H1 (cell line): ENCODE measurements at regions not wholly inside any gene's neighbourhood (a gene's known extent, or its start where the extent isn't known, plus 50 kb on each side); places are given as distances from the start of the nearest gene placed in this dataset.

Experiments used
- CTCF ChIA-PET: fragments of 300-600 bp; sonication (Branson Sonifier 250); formaldehyde crosslinking; loops from one replicate; lab custom pipeline; 2021; ENCODE audit not compliant: partially characterized antibody; lab: Charles Lee
- POLR2A ChIA-PET: fragments of 300-600 bp; sonication (Branson Sonifier 250); formaldehyde crosslinking; loops from one replicate; lab custom pipeline; 2021; ENCODE audit warnings: inconsistent platforms; ENCODE audit not compliant: partially characterized antibody; lab: Charles Lee
- DNase-seq, 2 experiments: peaks; one replicate each; pipeline versions ENCODE4 v3.0.0 to v3.0.0-alpha.2; 2010 to 2022; ENCODE audit warnings: low spot score in 2 of 2, low read depth in 1 of 2, mixed read lengths in 1 of 2
- FAIRE-seq: peaks from 2 replicates; lab custom pipeline; 2011; peaks lifted over from hg19 to GRCh38; lab: Jason Lieb, UNC
- H2AFZ ChIP-seq: 2 replicates; pipeline ENCODE4 v1.8.1; 2012; ENCODE audit warnings: low read length, inconsistent platforms
- H2AK5ac ChIP-seq: 2 replicates; pipeline ENCODE4 v1.6.1; 2013; ENCODE audit warnings: low read depth, low read length
- H2BK120ac ChIP-seq: replicated peaks from 2 replicates; pipeline ENCODE3; 2013; ENCODE audit warnings: low read depth, low read length, inconsistent platforms
- H2BK12ac ChIP-seq: 2 replicates; pipeline ENCODE4 v1.6.1; 2013; ENCODE audit warnings: low read depth, low read length
- H2BK15ac ChIP-seq: 2 replicates; pipeline ENCODE4 v1.6.1; 2013; ENCODE audit warnings: low read length
- H2BK20ac ChIP-seq: 2 replicates; pipeline ENCODE4 v1.6.1; 2013; ENCODE audit warnings: low read length
- H2BK5ac ChIP-seq: 2 replicates; pipeline ENCODE4 v1.6.1; 2013; ENCODE audit warnings: low read depth, low read length
- H3K14ac ChIP-seq: 2 replicates; pipeline ENCODE4 v1.6.1; 2013; ENCODE audit warnings: inconsistent platforms; ENCODE audit not compliant: insufficient read length
- H3K18ac ChIP-seq: 2 replicates; pipeline ENCODE4 v1.6.1; 2013; ENCODE audit warnings: low read length; ENCODE audit errors: extremely low read depth
- H3K23ac ChIP-seq: 2 replicates; pipeline ENCODE4 v1.6.1; 2013; ENCODE audit warnings: inconsistent platforms; ENCODE audit not compliant: insufficient read length
- H3K23me2 ChIP-seq: 2 replicates; pipeline ENCODE4 v1.6.1; 2013; ENCODE audit warnings: low read depth, low read length
- H3K27ac ChIP-seq: 2 replicates; pipeline ENCODE4 v1.6.1; 2011; ENCODE audit warnings: low read depth, low read length, inconsistent platforms
- H3K27me3 ChIP-seq, 4 experiments: replicated peaks in 1 of 4; 1 replicate in 1 of 4; 2 replicates in 3 of 4; pipeline versions ENCODE4 v1.6.1 to v1.8.1; 2011 to 2013; ENCODE audit warnings: low read length in 3 of 4, mild to moderate bottlenecking in 3 of 4, inconsistent platforms in 2 of 4, mixed read lengths in 2 of 4, moderate library complexity in 1 of 4; ENCODE audit not compliant: control insufficient read depth in 3 of 4, insufficient read depth in 3 of 4; ENCODE audit errors: extremely low read depth in 1 of 4
- H3K36me3 ChIP-seq, 4 experiments: 2 replicates each; pipeline versions ENCODE4 v1.6.1 to v1.8.1; 2011 to 2013; ENCODE audit warnings: mild to moderate bottlenecking in 4 of 4, low read length in 3 of 4, moderate library complexity in 2 of 4, control low read depth in 1 of 4, inconsistent platforms in 1 of 4; ENCODE audit not compliant: insufficient read depth in 4 of 4, control insufficient read depth in 2 of 4
- H3K4ac ChIP-seq: replicated peaks from 2 replicates; pipeline ENCODE3; 2013; ENCODE audit warnings: low read length, low read depth, mixed read lengths, inconsistent platforms; ENCODE audit not compliant: insufficient read length
- H3K4me1 ChIP-seq, 4 experiments: replicated peaks in 1 of 4; 1 replicate in 1 of 4; 2 replicates in 3 of 4; pipeline versions ENCODE4 v1.6.1 to v1.8.1; 2011 to 2013; ENCODE audit warnings: low read length in 3 of 4, inconsistent platforms in 2 of 4, mixed read lengths in 1 of 4; ENCODE audit not compliant: insufficient read depth in 4 of 4, control insufficient read depth in 3 of 4
- H3K4me2 ChIP-seq, 2 experiments: 2 replicates each; pipeline versions ENCODE4 v1.6.1 to v1.8.1; 2011 to 2013; ENCODE audit warnings: low read depth in 2 of 2, low read length in 2 of 2, control low read depth in 1 of 2, inconsistent platforms in 1 of 2, mild to moderate bottlenecking in 1 of 2; ENCODE audit not compliant: insufficient read depth in 1 of 2
- H3K4me3 ChIP-seq, 4 experiments: fragments of 200-600, 300-600 bp in 1 of 4; sonication (generic), shearing (Covaris generic), sonication (Bioruptor Twin) in 1 of 4; 2 replicates each; pipeline versions ENCODE4 v1.5.1 to v1.8.1; 2011 to 2016; ENCODE audit warnings: low read length in 4 of 4, low read depth in 3 of 4, control low read depth in 2 of 4, inconsistent platforms in 2 of 4, mild to moderate bottlenecking in 2 of 4, mixed read lengths in 1 of 4, moderate library complexity in 1 of 4; ENCODE audit not compliant: insufficient read depth in 2 of 4; ENCODE audit errors: extremely low read depth in 1 of 4
- H3K56ac ChIP-seq: replicated peaks from 2 replicates; pipeline ENCODE3; 2013; ENCODE audit warnings: low read depth, mild to moderate bottlenecking, mixed read lengths, low read length, inconsistent platforms; ENCODE audit not compliant: insufficient read length
- H3K79me1 ChIP-seq: 2 replicates; pipeline ENCODE4 v1.6.1; 2013; ENCODE audit warnings: low read depth, low read length, control low read depth
- H3K79me2 ChIP-seq, 2 experiments: 2 replicates each; pipeline versions ENCODE4 v1.6.1 to v1.8.1; 2012 to 2013; ENCODE audit warnings: low read length in 2 of 2, mild to moderate bottlenecking in 2 of 2, inconsistent platforms in 1 of 2; ENCODE audit not compliant: insufficient read depth in 2 of 2, control insufficient read depth in 1 of 2
- H3K9ac ChIP-seq, 4 experiments: replicated peaks in 1 of 4; 1 replicate in 1 of 4; 2 replicates in 3 of 4; pipeline versions ENCODE4 v1.6.1 to v1.8.1; 2011 to 2013; ENCODE audit warnings: low read depth in 3 of 4, low read length in 3 of 4, control low read depth in 2 of 4, mild to moderate bottlenecking in 2 of 4, moderate library complexity in 2 of 4, inconsistent platforms in 1 of 4; ENCODE audit errors: extremely low read depth in 1 of 4
- H3K9me3 ChIP-seq, 2 experiments: 2 replicates each; pipeline versions ENCODE4 v1.6.1 to v1.8.1; 2012 to 2013; ENCODE audit warnings: mild to moderate bottlenecking in 2 of 2, moderate library complexity in 2 of 2, control low read depth in 1 of 2, inconsistent platforms in 1 of 2, low read depth in 1 of 2, low read length in 1 of 2, mixed read lengths in 1 of 2; ENCODE audit not compliant: insufficient read depth in 2 of 2
- H4K20me1 ChIP-seq, 2 experiments: replicated peaks in 1 of 2; 2 replicates each; pipeline versions ENCODE3 to v1.8.1; 2011 to 2013; ENCODE audit warnings: inconsistent platforms in 2 of 2, low read length in 2 of 2, mild to moderate bottlenecking in 1 of 2; ENCODE audit not compliant: insufficient read depth in 2 of 2, control insufficient read depth in 1 of 2
- H4K5ac ChIP-seq: 2 replicates; pipeline ENCODE4 v1.6.1; 2013; ENCODE audit warnings: low read length, low read depth, mixed read lengths, inconsistent platforms; ENCODE audit not compliant: insufficient read length
- H4K8ac ChIP-seq: 2 replicates; pipeline ENCODE4 v1.8.0; 2013; ENCODE audit warnings: mild to moderate bottlenecking, moderate library complexity, low read length, inconsistent platforms; ENCODE audit not compliant: insufficient read depth; ENCODE audit errors: extremely low read depth
- H4K91ac ChIP-seq: replicated peaks from 2 replicates; pipeline ENCODE3; 2013; ENCODE audit warnings: low read length, mixed read lengths, inconsistent platforms; ENCODE audit not compliant: insufficient read length
- CBX8 ChIP-seq: fragments of 300-800, 300-1000 bp; sonication (generic); IDR thresholded peaks from 2 replicates; pipeline ENCODE4 v1.7.1; 2016; ENCODE audit warnings: low read depth, low read length, borderline replicate concordance
- EP300 ChIP-seq, 2 experiments: IDR thresholded peaks; 1 replicate in 1 of 2; 2 replicates in 1 of 2; pipeline ENCODE4 v1.6.1; 2011 to 2012; ENCODE audit warnings: low read depth in 2 of 2, low read length in 2 of 2, mild to moderate bottlenecking in 2 of 2, borderline replicate concordance in 1 of 2, inconsistent platforms in 1 of 2, moderate library complexity in 1 of 2
- JUN ChIP-seq: IDR thresholded peaks from 2 replicates; pipeline ENCODE4 v1.6.1; 2011; ENCODE audit warnings: low read depth, mild to moderate bottlenecking, improper control_type of control experiment, low read length
- POU5F1 ChIP-seq: IDR thresholded peaks from 2 replicates; pipeline ENCODE4 v1.6.1; 2011; ENCODE audit warnings: low read depth, mild to moderate bottlenecking, low read length, moderate library complexity
- RBBP5 ChIP-seq: IDR thresholded peaks from 2 replicates; pipeline ENCODE4 v1.7.1; 2012; ENCODE audit warnings: low read depth, mild to moderate bottlenecking, inconsistent platforms, low read length, moderate library complexity, borderline replicate concordance
- SP4 ChIP-seq: IDR thresholded peaks from 2 replicates; pipeline ENCODE4 v1.6.1; 2012; ENCODE audit warnings: low read length, inconsistent platforms
- TCF12 ChIP-seq: IDR thresholded peaks from 2 replicates; pipeline ENCODE4 v1.6.1; 2011; ENCODE audit warnings: low read depth, mild to moderate bottlenecking, low read length
- WGBS, 2 experiments: shearing (Covaris generic) in 1 of 2; methylation state at CpG; one replicate each; pipeline versions ENCODE4 v1.1.6 to v1.1.7; 2013 to 2015; ENCODE audit warnings: low lambda C conversion rate in 2 of 2, mixed read lengths in 2 of 2, inconsistent platforms in 1 of 2, low coverage in 1 of 2, missing lambda C conversion rate in 1 of 2; ENCODE audit not compliant: insufficient replicate concordance in 2 of 2, insufficient coverage in 1 of 2, insufficient read length in 1 of 2; ENCODE audit errors: extremely low coverage in 1 of 2, missing lambda C conversion rate in 1 of 2; 5-methylcytosine and 5-hydroxymethylcytosine counted together

- CTCF ChIA-PET = no interaction called here
- Histone ChIP-seq H2AK5ac (no peak overlapping the region), H3K27me3 (no peaks in the 10 kb centered on the region), H2BK12ac (no peak overlapping the region), H2AFZ (no peak overlapping the region), H2BK5ac (no peak overlapping the region), H3K9me3 (no peaks in the 10 kb centered on the region), H3K4me3 (no peak overlapping the region), H2BK15ac (no peak overlapping the region), H4K8ac (no peak overlapping the region), H2BK120ac (no peak overlapping the region), H3K23ac (no peak overlapping the region), H3K4ac (no peak overlapping the region), H3K9ac (no peak overlapping the region), H2BK20ac (no peak overlapping the region), H3K79me1 (no peaks in the 10 kb centered on the region), H3K36me3 (no peaks in the 10 kb centered on the region), H3K27ac (no peak overlapping the region), H3K14ac (no peak overlapping the region), H3K56ac (no peak overlapping the region), H3K23me2 (no peaks in the 10 kb centered on the region), H3K79me2 (no peaks in the 10 kb centered on the region), H3K18ac (no peak overlapping the region), H3K4me2 (no peak overlapping the region), H4K91ac (no peak overlapping the region), H3K4me1 (peaks cover 0 to 4% (median 0%) of the 10 kb centered on the region in 4 experiments; a peak in 1 of 7 replicates), H4K5ac (no peak overlapping the region), H4K20me1 (no peaks in the 10 kb centered on the region)
- WGBS, 2 experiments = 88% methylated on average over 3 of the region's 3 CpGs; no CpG with 5 or more reads in 1 of the 2 experiments
- POLR2A ChIA-PET = no interaction called here
- TF ChIP-seq RBBP5 (no peak), TCF12 (no peak), CBX8 (no peak), SP4 (no peak), EP300 (IDR thresholded peaks at IDR 0.05; ENCODE audit: borderline replicate concordance in 1 of 2, low read depth in 2 of 2, low read length in 2 of 2) (no peak), POU5F1 (no peak), JUN (no peak)
- no peak for FAIRE-seq
- DNase-seq = no peak
Observed at GRCh38 chr14:37669242-37669641, 73.8 kb downstream of the TTC6 start.
